ENCODE measurements at regions not wholly inside any gene's neighbourhood (a gene's known extent, or its start where the extent isn't known, plus 50 kb on each side); places are given as distances from the start of the nearest gene placed in this dataset.

DNA sequence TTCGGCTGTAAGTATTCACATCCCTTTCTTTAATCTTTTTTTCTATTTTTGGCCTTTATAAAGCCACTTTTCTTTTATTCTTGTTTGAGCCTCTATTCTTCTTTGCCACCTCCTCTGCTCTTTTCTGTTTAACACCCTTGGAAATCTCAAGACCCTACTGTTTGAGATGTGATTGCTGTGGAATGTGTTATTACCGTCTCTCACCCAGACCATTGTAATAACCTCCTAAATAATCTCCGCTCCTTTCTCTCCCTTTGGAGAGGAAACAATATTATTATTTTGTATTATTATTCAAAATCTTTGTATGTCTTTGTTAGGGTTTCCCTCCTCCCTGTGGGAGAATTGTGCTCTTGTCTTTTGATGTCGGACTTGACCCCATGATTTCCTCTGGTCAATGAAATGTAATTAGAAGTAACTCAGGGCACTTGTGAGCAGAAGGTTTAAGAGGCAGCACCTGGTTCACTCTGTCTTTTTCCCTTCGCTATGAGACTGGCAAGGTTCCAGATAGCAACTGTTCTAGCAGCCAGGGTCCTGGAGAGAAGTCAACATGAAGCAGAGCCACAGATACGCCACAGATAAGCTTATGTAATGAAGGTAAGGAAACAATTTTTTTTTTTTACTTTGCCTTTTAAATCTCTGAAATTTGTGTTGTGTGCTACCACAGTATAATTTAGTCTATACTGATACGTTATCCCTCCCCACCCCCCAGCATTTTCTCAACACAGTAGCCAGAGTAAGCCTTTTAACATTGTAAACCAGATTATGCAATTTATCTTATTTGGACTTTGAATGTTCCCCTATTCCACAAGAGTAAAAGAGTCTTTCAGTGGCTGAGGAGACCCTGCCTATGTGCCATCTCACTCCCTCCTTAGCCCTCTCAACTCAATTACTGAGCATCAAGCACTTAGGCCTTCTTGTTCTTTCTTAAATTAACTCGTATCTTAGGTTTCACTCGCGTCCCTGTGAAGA, 601.2 kb upstream of the ZNF804A start:
- Histone ChIP-seq H3K27me3 (ENCODE audit: control insufficient read depth, insufficient read depth, low read length) (no peaks in the 10 kb centered on the region), H3K36me3 (ENCODE audit: control insufficient read depth, insufficient read depth, low read length) (no peaks in the 10 kb centered on the region), H3K9me3 (ENCODE audit: control insufficient read depth, insufficient read depth, low read length) (no peaks in the 10 kb centered on the region), H3K27ac (ENCODE audit: low read depth, low read length) (no peak overlapping the region), H3K4me1 (ENCODE audit: control insufficient read depth, insufficient read depth, low read length) (peaks cover 10% of the 10 kb centered on the region), H3K4me3 (ENCODE audit: low read depth, low read length) (no peak overlapping the region)
- DNase-seq (ENCODE audit: low read depth in 4 of 6, low spot score in 6 of 6) = peak in 5 of 6 donors; percentile 24 to 81 (median 35)
- 60% methylated on average over 1 of the region's 10 CpGs for WGBS (ENCODE audit: insufficient coverage)

DNA sequence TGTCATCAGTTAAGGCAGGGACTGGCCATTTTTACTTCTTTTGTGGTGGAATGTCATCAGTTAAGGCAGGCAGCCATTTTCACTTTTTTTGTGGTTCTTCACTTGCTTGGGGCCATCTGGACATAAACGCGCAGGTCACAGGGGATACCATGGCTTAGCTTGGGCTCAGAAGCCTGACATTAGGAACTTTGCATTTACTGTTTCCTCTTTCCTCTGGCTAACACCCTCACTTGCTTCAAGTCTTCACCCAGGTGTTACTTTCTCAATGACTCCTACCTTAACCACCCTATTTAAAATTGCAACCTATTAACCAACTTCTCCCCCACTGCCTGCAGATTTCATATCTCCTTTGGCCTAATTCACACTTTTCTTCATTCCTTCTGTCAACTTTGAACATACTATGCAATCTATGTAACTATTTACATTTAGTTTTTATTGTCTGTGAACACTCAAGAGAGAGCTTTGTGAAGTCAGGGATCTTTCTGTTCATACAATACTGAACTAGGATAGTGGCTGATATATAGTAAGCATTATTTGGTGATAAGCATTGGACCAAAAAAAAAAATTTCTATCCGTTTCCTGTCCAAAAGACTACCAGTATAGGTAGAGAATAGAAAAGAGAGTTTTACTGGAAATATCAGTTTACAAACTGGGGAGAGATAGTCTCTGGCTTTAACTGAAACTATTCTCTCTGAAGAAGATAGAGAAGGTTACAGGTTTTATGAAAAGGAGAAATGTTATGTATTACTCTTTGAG, 600.1 kb upstream of the ZNF804A start:
- Histone ChIP-seq H3K4me3 (ENCODE audit: low read depth, low read length) (no peak overlapping the region), H3K4me1 (ENCODE audit: control insufficient read depth, insufficient read depth, low read length) (peaks cover 6% of the 10 kb centered on the region), H3K27me3 (ENCODE audit: control insufficient read depth, insufficient read depth, low read length) (no peaks in the 10 kb centered on the region), H3K27ac (ENCODE audit: low read depth, low read length) (no peak overlapping the region), H3K9me3 (ENCODE audit: control insufficient read depth, insufficient read depth, low read length) (no peaks in the 10 kb centered on the region), H3K36me3 (ENCODE audit: control insufficient read depth, insufficient read depth, low read length) (no peaks in the 10 kb centered on the region)
- DNase-seq (ENCODE audit: low read depth in 4 of 6, low spot score in 6 of 6) = no peak
- WGBS (ENCODE audit: insufficient coverage) = 96% methylated on average over 2 of the region's 3 CpGs

DNA sequence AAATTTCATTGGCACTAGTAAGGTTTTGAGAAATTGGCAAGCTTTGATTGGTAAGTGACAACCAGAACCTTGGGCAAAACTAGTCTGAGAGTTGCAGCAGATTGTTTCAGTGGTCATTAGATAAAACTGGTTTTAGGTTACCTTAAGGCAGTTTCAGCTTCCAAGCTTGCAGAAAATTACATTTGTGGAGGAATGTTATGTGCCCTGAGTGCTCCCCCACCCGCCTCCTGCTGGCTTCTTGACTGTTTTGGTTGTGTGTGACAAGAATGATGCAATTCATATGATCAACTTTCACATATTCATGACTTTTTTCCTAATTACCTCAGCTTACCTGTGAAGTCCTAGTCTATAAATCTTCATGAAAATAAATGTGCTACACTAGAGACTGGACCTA, 599.5 kb upstream of the ZNF804A start:
- Histone ChIP-seq H3K9me3 (ENCODE audit: control insufficient read depth, insufficient read depth, low read length) (no peaks in the 10 kb centered on the region), H3K4me3 (ENCODE audit: low read depth, low read length) (no peak overlapping the region), H3K36me3 (ENCODE audit: control insufficient read depth, insufficient read depth, low read length) (no peaks in the 10 kb centered on the region), H3K4me1 (ENCODE audit: control insufficient read depth, insufficient read depth, low read length) (peaks cover 6% of the 10 kb centered on the region), H3K27me3 (ENCODE audit: control insufficient read depth, insufficient read depth, low read length) (no peaks in the 10 kb centered on the region), H3K27ac (ENCODE audit: low read depth, low read length) (no peak overlapping the region)
- DNase-seq (ENCODE audit: low read depth in 4 of 6, low spot score in 6 of 6) = no peak
- no CpG with 5 or more reads among the region's 1 CpG for WGBS (ENCODE audit: insufficient coverage)

DNA sequence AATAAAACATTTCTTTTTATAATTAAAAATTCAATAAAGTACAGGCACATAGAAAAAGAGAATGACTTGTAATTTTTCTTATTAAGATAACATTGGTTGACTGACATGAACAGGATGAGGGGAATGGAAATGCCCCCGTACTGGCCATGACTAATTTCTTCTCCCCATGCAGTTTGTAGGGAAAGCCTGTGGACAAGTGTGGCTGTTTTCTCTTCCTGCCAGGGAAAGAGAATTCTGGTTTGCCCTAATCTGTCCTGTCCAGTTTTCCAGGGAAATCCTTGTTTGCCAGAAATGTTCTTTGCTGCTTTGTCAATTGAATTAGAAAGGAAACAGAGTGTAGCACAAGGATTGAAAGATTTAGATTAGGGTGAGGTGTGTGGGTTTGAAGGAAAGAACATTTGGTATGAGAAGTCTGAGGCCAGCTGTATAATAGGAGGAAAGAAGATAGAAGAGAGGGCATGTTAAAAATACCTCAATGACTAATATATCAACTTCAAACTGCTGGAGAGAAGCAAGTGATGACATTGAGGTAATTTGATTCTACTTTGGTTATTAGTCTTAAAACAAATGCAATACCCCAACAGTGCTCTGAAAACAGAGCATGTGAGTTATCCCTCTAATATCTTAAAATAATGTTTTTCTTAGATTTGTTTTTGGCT, 593.9 kb upstream of the ZNF804A start:
- H3K9me3 ChIP-seq (ENCODE audit: control insufficient read depth, insufficient read depth, low read length) = no peaks in the 10 kb centered on the region
- H3K4me3 ChIP-seq (ENCODE audit: low read depth, low read length) = no peak overlapping the region
- H3K4me1 ChIP-seq (ENCODE audit: control insufficient read depth, insufficient read depth, low read length) = no peaks in the 10 kb centered on the region
- no CpG with 5 or more reads among the region's 1 CpG for WGBS (ENCODE audit: insufficient coverage)
- no peak overlapping the region for H3K27ac ChIP-seq (ENCODE audit: low read depth, low read length)
- H3K36me3 ChIP-seq (ENCODE audit: control insufficient read depth, insufficient read depth, low read length) = no peaks in the 10 kb centered on the region
- no peaks in the 10 kb centered on the region for H3K27me3 ChIP-seq (ENCODE audit: control insufficient read depth, insufficient read depth, low read length)
- DNase-seq (ENCODE audit: low read depth in 4 of 6, low spot score in 6 of 6) = no peak

DNA sequence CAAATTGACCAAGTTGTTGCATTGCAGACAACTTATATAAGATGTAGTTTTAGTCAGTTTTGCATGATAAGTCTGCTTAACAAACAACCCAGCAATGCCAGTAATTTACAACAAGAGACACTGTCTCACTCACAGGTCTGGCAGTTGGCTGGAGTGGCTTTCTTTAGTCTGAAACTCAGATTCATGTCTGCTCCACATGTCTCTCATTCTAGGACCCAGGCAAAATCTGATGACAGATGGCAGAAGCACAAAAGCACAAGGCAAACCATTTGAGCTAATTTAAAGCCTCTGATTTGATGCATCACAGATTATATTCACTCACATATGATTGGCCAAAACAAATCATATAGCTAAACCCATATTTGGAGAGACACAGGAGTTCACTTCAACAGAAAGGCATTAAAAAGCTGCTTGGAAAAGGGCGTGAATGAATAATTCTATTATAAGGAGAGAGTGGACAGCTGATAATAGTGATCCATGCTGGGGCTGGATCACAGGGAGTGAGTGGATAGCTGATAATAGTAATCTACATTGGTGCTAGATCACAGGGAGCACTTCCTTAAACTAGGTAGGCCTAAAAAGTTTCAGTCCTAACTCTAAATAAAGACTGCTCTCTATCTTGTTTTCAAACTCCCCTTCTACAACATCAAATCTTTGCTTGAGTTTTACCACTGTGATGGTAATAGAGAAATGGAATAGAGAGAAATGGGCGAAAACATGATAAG, 593.2 kb upstream of the ZNF804A start:
- WGBS (ENCODE audit: insufficient coverage) = no CpG with 5 or more reads among the region's 2 CpGs
- no peaks in the 10 kb centered on the region for H3K9me3 ChIP-seq (ENCODE audit: control insufficient read depth, insufficient read depth, low read length)
- DNase-seq (ENCODE audit: low read depth in 4 of 6, low spot score in 6 of 6) = peak in 2 of 6 donors; percentile 13 to 80
- H3K4me1 ChIP-seq (ENCODE audit: control insufficient read depth, insufficient read depth, low read length) = no peaks in the 10 kb centered on the region
- no peak overlapping the region for H3K27ac ChIP-seq (ENCODE audit: low read depth, low read length)
- H3K36me3 ChIP-seq (ENCODE audit: control insufficient read depth, insufficient read depth, low read length) = no peaks in the 10 kb centered on the region
- H3K27me3 ChIP-seq (ENCODE audit: control insufficient read depth, insufficient read depth, low read length) = no peaks in the 10 kb centered on the region
- H3K4me3 ChIP-seq (ENCODE audit: low read depth, low read length) = no peak overlapping the region

DNA sequence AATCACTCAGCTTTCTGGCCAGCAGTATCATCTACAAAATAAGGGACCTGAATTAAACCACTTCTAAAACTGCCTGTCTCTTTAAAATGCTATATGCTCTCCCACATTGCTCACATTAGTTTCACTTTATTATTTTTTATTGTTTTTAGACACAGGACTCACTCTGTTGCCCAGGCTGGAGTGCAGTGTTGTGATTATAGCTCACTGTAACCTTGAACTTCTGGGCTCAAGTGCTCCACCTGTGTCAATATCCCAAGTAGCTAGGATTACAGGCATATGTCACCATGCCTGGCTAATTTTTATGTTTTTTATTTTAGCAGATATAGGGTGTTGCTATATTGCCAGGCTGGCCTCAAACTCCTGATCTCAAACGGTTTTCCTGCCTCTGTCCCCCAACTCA, 591.3 kb upstream of the ZNF804A start:
- Histone ChIP-seq H3K27ac (ENCODE audit: low read depth, low read length) (no peak overlapping the region), H3K9me3 (ENCODE audit: control insufficient read depth, insufficient read depth, low read length) (no peaks in the 10 kb centered on the region), H3K4me3 (ENCODE audit: low read depth, low read length) (no peak overlapping the region), H3K36me3 (ENCODE audit: control insufficient read depth, insufficient read depth, low read length) (no peaks in the 10 kb centered on the region), H3K4me1 (ENCODE audit: control insufficient read depth, insufficient read depth, low read length) (no peaks in the 10 kb centered on the region), H3K27me3 (ENCODE audit: control insufficient read depth, insufficient read depth, low read length) (no peaks in the 10 kb centered on the region)
- WGBS (ENCODE audit: insufficient coverage) = no CpG with 5 or more reads among the region's 1 CpG
- no peak for DNase-seq (ENCODE audit: low read depth in 4 of 6, low spot score in 6 of 6)

DNA sequence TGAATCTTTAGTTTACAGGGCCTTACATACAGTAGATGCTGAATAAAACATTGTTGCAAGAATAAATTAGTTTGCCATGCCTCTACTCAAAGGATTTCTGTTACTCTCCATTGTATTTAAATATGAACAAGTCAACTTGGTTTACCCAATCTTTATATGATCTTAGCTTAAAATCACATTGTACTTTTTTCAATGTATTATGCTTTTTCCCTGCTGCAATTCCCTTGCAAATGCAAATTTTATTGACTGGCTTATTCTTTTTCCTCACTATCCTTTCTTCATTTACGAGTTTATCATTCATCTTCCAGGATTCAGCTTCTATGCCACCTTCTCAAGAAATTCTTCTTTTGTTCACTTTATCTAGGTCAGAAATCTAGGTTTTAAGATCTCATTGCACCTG, 571.4 kb upstream of the ZNF804A start:
- Histone ChIP-seq H3K36me3 (ENCODE audit: control insufficient read depth, insufficient read depth, low read length) (no peaks in the 10 kb centered on the region), H3K4me1 (ENCODE audit: control insufficient read depth, insufficient read depth, low read length) (no peaks in the 10 kb centered on the region), H3K4me3 (ENCODE audit: low read depth, low read length) (no peak overlapping the region), H3K27ac (ENCODE audit: low read depth, low read length) (no peak overlapping the region), H3K27me3 (ENCODE audit: control insufficient read depth, insufficient read depth, low read length) (no peaks in the 10 kb centered on the region), H3K9me3 (ENCODE audit: control insufficient read depth, insufficient read depth, low read length) (no peaks in the 10 kb centered on the region)
- no peak for DNase-seq (ENCODE audit: low read depth in 4 of 6, low spot score in 6 of 6)
- WGBS (ENCODE audit: insufficient coverage) = 67% methylated on average over 1 of the region's 1 CpG

DNA sequence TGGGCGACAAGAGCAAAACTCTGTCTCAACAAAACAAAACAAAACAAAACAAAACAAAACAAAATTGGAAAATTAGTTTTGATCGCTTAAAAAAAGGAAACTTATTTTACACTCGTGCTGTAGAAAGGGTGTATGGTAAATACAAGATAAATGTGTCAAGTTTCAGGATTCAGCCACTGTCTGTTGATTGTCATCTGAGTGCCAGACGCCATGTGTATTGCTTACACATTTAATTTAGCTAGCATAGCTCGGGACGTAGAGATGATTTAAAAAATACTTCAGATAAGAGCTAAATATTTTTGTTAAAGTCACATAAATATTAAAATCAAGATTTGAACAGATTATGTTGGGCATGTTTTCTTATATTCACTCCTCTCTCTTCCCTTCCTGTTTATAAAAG, 568.1 kb upstream of the ZNF804A start:
- Histone ChIP-seq H3K36me3 (ENCODE audit: control insufficient read depth, insufficient read depth, low read length) (no peaks in the 10 kb centered on the region), H3K4me3 (ENCODE audit: low read depth, low read length) (no peak overlapping the region), H3K27me3 (ENCODE audit: control insufficient read depth, insufficient read depth, low read length) (no peaks in the 10 kb centered on the region), H3K4me1 (ENCODE audit: control insufficient read depth, insufficient read depth, low read length) (no peaks in the 10 kb centered on the region), H3K27ac (ENCODE audit: low read depth, low read length) (no peak overlapping the region), H3K9me3 (ENCODE audit: control insufficient read depth, insufficient read depth, low read length) (no peaks in the 10 kb centered on the region)
- WGBS (ENCODE audit: insufficient coverage) = no CpG with 5 or more reads among the region's 6 CpGs
- peak in 1 of 6 donors; percentile 37 for DNase-seq (ENCODE audit: low read depth in 4 of 6, low spot score in 6 of 6)

DNA sequence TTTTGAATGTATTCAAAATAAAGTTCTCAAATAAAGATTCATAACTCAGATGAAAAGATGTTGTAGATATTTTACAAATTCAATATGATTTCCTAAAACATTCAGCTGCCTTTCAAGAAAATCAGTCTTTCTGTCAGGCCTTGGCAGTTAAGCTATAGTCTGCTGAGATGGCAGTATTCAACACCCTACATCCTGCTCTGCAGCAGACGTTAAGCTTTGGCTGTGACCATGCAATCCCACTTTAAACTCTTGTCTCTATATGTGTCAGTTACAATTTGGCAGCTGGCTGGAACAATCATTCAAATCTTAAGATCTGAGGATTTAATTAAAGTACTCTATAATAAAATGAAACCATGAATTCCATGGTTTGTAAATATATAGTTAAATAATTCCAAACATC, 567.3 kb upstream of the ZNF804A start:
- peak in 2 of 6 donors; percentile 24 to 68 for DNase-seq (ENCODE audit: low read depth in 4 of 6, low spot score in 6 of 6)
- no CpG with 5 or more reads among the region's 1 CpG for WGBS (ENCODE audit: insufficient coverage)
- no peaks in the 10 kb centered on the region for H3K9me3 ChIP-seq (ENCODE audit: control insufficient read depth, insufficient read depth, low read length)
- H3K4me3 ChIP-seq (ENCODE audit: low read depth, low read length) = no peak overlapping the region
- no peak overlapping the region for H3K27ac ChIP-seq (ENCODE audit: low read depth, low read length)
- H3K27me3 ChIP-seq (ENCODE audit: control insufficient read depth, insufficient read depth, low read length) = no peaks in the 10 kb centered on the region
- H3K36me3 ChIP-seq (ENCODE audit: control insufficient read depth, insufficient read depth, low read length) = no peaks in the 10 kb centered on the region
- H3K4me1 ChIP-seq (ENCODE audit: control insufficient read depth, insufficient read depth, low read length) = no peaks in the 10 kb centered on the region
